ENCODE measurements at regions not wholly inside any gene's neighbourhood (a gene's known extent, or its start where the extent isn't known, plus 50 kb on each side); places are given as distances from the start of the nearest gene placed in this dataset.

GRCh38 chr2:123468071-123468470, 557.0 kb upstream of the CNTNAP5 start:
- H3K9me3 Mint-ChIP-seq (ENCODE audit: unreplicated experiment): no peaks in the 10 kb centered on the region

GRCh38 chr2:123481406-123481805, 543.7 kb upstream of the CNTNAP5 start:
- no peak for TF ChIP-seq CTCF (IDR thresholded peaks at IDR 0.05; ENCODE audit: unreplicated experiment)
- ChIA-PET CTCF (interaction anchor here (0.6 kb wide), 1 partner anchor 78 kb away, joined by 3 read pairs; no protein-coding TSS in a partner anchor), POLR2A (interaction anchor here (1.1 kb wide), 1 partner anchor 11 kb away, joined by 3 read pairs; no protein-coding TSS in a partner anchor)
- H3K27me3 Mint-ChIP-seq (ENCODE audit: insufficient read depth, unreplicated experiment): no peaks in the 10 kb centered on the region
- no peaks in the 10 kb centered on the region for H3K9me3 Mint-ChIP-seq (ENCODE audit: unreplicated experiment)
- no peak overlapping the region for H3K4me3 Mint-ChIP-seq (ENCODE audit: unreplicated experiment)
- H3K4me1 Mint-ChIP-seq (ENCODE audit: insufficient read depth, unreplicated experiment): no peaks in the 10 kb centered on the region
- H3K36me3 Mint-ChIP-seq (ENCODE audit: insufficient read depth, unreplicated experiment): no peaks in the 10 kb centered on the region
- BruUV-seq (replicated peaks): no TSS peak
- H3K27ac Mint-ChIP-seq (ENCODE audit: low read depth, unreplicated experiment): no peak overlapping the region
- intact Hi-C loops (cut with micrococcal nuclease): no loop called here
- DNase-seq (ENCODE audit: unreplicated experiment): no peak

More at GRCh38 chr2:123468071-123468470, 557.0 kb upstream of the CNTNAP5 start:
- no peak overlapping the region for H3K27ac Mint-ChIP-seq (ENCODE audit: low read depth, unreplicated experiment)
- POLR2A ChIA-PET: no interaction called here
- no peaks in the 10 kb centered on the region for H3K4me1 Mint-ChIP-seq (ENCODE audit: insufficient read depth, unreplicated experiment)
- BruUV-seq (replicated peaks): no TSS peak
- CTCF ChIA-PET: no interaction called here
- no peak for TF ChIP-seq CTCF (IDR thresholded peaks at IDR 0.05; ENCODE audit: unreplicated experiment)
- peak; percentile 18 for DNase-seq (ENCODE audit: unreplicated experiment)
- intact Hi-C loops (cut with micrococcal nuclease): no loop called here
- no peaks in the 10 kb centered on the region for H3K27me3 Mint-ChIP-seq (ENCODE audit: insufficient read depth, unreplicated experiment)
- H3K4me3 Mint-ChIP-seq (ENCODE audit: unreplicated experiment): no peak overlapping the region
- H3K36me3 Mint-ChIP-seq (ENCODE audit: insufficient read depth, unreplicated experiment): no peaks in the 10 kb centered on the region

DNA sequence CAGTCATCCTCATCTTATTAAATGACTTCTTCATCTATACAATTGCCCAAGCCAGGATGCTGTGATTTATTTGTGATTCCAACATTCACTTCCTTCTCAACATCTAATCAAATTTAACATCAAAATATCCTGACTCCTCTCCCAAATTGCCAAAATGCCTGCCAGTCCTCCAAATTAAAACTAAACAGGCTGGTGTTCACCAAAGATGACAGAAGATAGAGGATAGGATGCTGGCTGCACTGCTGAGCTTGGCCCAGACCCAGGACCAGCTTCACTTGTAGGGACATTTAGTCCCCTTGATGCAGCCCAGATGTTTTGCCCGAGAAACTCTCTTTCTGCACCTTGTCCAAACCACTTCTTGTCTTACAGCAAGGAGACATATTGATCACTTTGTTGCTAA, 540.0 kb upstream of the CNTNAP5 start:
- intact Hi-C loops (cut with micrococcal nuclease): no loop called here
- H3K36me3 Mint-ChIP-seq (ENCODE audit: insufficient read depth, unreplicated experiment): no peaks in the 10 kb centered on the region
- no peak overlapping the region for H3K4me3 Mint-ChIP-seq (ENCODE audit: unreplicated experiment)
- ChIA-PET CTCF (no interaction called here), POLR2A (interaction anchor here (1.7 kb wide), 1 partner anchor 18 kb away, joined by 4 read pairs; no protein-coding TSS in a partner anchor)
- BruUV-seq (replicated peaks): no TSS peak
- H3K9me3 Mint-ChIP-seq (ENCODE audit: unreplicated experiment): no peaks in the 10 kb centered on the region
- TF ChIP-seq CTCF (IDR thresholded peaks at IDR 0.05; ENCODE audit: unreplicated experiment): no peak
- no peak overlapping the region for H3K27ac Mint-ChIP-seq (ENCODE audit: low read depth, unreplicated experiment)
- DNase-seq (ENCODE audit: unreplicated experiment): no peak
- no peaks in the 10 kb centered on the region for H3K27me3 Mint-ChIP-seq (ENCODE audit: insufficient read depth, unreplicated experiment)
- no peaks in the 10 kb centered on the region for H3K4me1 Mint-ChIP-seq (ENCODE audit: insufficient read depth, unreplicated experiment)

DNA sequence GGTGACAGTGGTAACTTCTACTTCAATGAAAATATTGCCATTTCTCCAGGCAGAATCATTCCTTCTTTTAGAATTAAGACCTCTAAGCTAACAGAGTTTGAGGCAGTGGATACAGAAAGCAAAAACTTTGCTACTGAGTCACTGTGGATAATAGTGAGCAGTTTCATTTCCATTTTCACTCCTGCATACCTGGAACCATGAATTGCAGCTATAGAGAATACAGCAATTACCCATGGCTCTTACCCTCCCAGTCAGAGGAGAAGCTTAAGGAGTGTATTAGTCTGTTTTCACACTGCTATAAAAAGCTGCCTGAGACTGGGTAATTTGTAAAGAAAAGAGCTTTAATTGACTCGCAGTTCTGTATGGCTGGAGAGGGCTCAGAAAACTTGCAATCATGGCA, 531.4 kb upstream of the CNTNAP5 start:
- POLR2A ChIA-PET: interaction anchor here (1.4 kb wide), 1 partner anchor 10 kb away, joined by 5 read pairs; no protein-coding TSS in a partner anchor
- peak overlapping the region; percentile 55 for H3K27ac Mint-ChIP-seq (ENCODE audit: low read depth, unreplicated experiment)
- no peaks in the 10 kb centered on the region for H3K36me3 Mint-ChIP-seq (ENCODE audit: insufficient read depth, unreplicated experiment)
- no peak for TF ChIP-seq CTCF (IDR thresholded peaks at IDR 0.05; ENCODE audit: unreplicated experiment)
- CTCF ChIA-PET: interaction anchor here (0.7 kb wide), 1 partner anchor 18 kb away, joined by 6 read pairs; no protein-coding TSS in a partner anchor
- peaks cover 16% of the 10 kb centered on the region for H3K4me1 Mint-ChIP-seq (ENCODE audit: insufficient read depth, unreplicated experiment)
- no TSS peak for BruUV-seq (replicated peaks)
- H3K9me3 Mint-ChIP-seq (ENCODE audit: unreplicated experiment): no peaks in the 10 kb centered on the region
- no peaks in the 10 kb centered on the region for H3K27me3 Mint-ChIP-seq (ENCODE audit: insufficient read depth, unreplicated experiment)
- intact Hi-C loops (cut with micrococcal nuclease): no loop called here
- no peak overlapping the region for H3K4me3 Mint-ChIP-seq (ENCODE audit: unreplicated experiment)
- no peak for DNase-seq (ENCODE audit: unreplicated experiment)

All from MCF 10A (cell line).